HG03521 (cell line): ENCODE measurements at regions not wholly inside any gene's neighbourhood (a gene's known extent, or its start where the extent isn't known, plus 50 kb on each side); places are given as distances from the start of the nearest gene placed in this dataset.
"Not testable (repeated sequence)": the region's sequence is repeated elsewhere in the genome, so short reads cannot be mapped to it uniquely, and the experiment has no call there.

Source experiments
- ATAC-seq: cut with Tn5 transposase; IDR thresholded peaks from one replicate; pipeline ENCODE4 v1.9.1; 2021; ENCODE audit warnings: mild to moderate bottlenecking, moderate library complexity; ENCODE audit not compliant: unreplicated experiment

DNA sequence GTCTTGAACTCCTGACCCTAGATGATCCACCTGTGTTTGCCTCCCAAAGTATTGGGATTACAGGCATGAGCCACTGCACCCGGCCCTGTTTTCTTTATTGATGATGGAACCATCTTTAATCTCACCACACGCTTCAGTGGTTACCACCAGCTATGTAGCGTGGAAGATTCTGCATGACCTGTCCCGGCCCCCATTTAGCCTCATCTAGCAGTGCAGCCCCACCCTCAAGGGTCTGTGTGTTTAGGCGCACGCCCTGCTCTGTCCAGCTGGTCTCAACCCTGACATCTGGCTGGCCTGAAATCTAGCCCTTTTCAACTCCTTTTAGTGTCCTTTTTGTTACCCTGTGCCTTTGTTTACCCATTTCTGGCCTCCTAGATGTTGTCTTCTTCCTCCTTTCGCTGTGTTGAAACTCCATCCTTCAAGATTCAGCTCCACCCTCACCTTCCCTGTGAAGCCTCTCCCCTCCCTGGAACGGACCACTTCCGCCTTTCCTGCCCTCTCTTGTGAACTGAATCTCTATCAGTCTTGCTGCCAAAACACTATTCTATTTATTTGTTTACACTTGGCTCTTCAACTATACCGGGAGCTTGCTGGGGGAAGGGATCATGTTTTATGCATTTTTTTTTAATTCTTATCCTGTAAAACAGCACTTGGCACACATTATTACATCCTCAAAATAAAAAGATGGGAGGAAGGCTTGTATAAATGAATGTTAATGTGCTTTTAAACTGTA lies 101.0 kb upstream of the MTHFD1L start:
- ATAC-seq, result no peak

GRCh38 chr6:150765067-150765764 lies 100.3 kb upstream of the MTHFD1L start:
- peak; percentile 82 for ATAC-seq

- no peak for ATAC-seq
These were observed 99.1 kb upstream of the MTHFD1L start for GRCh38 chr6:150766201-150766997.

DNA sequence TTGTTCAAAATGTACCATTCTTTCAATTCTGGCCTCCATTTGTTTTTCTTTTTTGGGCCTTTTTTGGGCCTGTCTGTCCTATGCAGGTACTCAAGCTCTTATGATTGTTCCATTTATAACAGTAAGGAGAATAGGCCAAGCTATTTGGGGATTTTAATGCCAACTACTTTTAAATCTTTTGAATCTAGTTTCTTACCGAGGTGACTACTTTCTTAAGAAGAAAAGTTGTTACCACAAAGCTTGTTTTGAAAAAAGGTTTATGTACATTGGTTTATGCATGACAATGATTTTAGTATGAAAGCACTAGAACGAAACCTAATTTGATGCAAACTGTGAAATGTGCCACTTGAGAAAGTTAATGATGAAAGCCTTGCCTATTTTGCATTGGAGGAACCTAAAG lies 98.3 kb upstream of the MTHFD1L start:
- no peak for ATAC-seq

GRCh38 chr6:150767571-150768018 lies 97.9 kb upstream of the MTHFD1L start:
- no peak for ATAC-seq

- no peak for ATAC-seq
These were observed 94.9 kb upstream of the MTHFD1L start for GRCh38 chr6:150770637-150771036.

DNA sequence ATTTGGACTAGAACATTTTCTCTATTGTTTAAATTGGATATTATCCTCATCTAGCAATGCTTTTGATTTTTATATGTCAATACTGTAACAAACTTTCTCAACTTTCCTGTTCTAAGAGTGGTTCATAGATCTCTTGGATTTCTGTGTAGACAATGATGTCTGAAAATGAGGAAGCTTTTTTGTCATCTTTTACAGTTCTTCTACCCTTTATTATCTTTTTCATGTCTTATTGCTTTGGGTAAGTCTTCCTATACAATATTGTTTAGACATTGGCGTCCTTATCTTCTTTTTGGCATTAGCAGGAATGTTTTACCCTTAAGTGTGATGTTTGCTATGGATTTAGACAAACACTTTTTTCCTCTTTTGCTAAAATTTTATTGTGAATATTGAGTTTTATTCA lies 91.5 kb upstream of the MTHFD1L start:
- ATAC-seq, result no peak

GRCh38 chr6:150775415-150776203 lies 89.9 kb upstream of the MTHFD1L start:
- ATAC-seq, result no peak

DNA sequence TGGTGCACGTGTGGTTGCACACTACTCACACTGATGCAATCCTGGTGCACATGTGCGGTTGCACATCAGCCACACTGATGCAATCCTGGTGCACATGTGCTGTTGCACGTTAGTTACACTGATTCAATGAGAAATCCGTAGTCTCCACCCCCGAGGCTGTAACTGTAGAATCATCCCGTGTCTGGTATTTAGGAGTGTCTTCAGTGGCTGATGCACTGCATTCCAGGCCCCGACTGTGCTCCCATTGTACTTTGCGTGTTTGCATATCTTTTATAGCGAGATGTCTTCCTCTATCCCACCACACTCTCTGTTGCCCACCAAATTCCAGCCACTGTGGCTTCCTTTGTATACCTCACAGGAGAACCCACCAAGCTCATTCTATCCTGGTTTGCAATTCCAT lies 87.8 kb upstream of the MTHFD1L start:
- ATAC-seq, result no peak

DNA sequence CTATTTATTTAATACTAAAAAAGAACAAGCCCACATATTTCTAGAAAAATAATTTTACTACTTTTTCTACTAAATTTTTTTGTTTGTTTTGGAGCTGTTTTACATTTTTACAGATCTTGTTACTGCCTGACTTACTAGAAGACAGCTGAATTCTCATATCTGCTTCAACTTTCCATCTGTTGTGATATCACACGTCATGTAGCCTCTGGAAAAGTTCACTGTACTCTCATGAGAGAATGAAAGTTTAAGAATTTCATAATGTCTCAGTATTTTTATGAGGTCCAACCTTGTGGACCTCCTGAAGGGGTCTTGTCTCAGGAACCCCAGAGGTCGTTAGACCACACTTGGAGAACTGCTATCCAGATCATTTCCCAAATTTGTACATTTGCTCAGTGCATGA lies 81.7 kb upstream of the MTHFD1L start:
- ATAC-seq, result no peak

DNA sequence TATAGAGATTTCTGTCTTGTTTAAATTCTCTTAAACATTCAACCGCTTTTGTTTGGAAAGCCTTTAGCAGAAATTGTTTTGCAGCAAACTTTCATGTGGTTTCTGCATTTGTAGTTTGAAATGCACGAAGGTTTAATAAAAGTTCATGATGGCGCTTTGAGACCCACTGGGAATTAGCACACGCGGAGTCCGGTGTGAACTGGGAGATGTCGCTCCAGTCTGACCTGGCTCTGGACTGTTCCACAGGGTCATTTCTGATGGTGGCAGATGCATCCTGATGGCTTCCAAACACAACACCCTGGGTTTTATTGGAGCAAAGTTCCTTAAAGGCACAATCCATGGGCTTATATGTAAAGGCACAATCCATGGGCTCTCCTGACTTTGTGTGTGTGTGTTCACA lies 78.1 kb upstream of the MTHFD1L start:
- ATAC-seq, result no peak

- no peak for ATAC-seq
These were observed 77.4 kb upstream of the MTHFD1L start for GRCh38 chr6:150788089-150788488.

- ATAC-seq, result not testable (repeated sequence)
These were observed 75.6 kb upstream of the MTHFD1L start for GRCh38 chr6:150789906-150790305.

GRCh38 chr6:150791717-150792116 lies 73.8 kb upstream of the MTHFD1L start:
- ATAC-seq, result no peak

GRCh38 chr6:150797949-150798348 lies 67.6 kb upstream of the MTHFD1L start:
- no peak for ATAC-seq

DNA sequence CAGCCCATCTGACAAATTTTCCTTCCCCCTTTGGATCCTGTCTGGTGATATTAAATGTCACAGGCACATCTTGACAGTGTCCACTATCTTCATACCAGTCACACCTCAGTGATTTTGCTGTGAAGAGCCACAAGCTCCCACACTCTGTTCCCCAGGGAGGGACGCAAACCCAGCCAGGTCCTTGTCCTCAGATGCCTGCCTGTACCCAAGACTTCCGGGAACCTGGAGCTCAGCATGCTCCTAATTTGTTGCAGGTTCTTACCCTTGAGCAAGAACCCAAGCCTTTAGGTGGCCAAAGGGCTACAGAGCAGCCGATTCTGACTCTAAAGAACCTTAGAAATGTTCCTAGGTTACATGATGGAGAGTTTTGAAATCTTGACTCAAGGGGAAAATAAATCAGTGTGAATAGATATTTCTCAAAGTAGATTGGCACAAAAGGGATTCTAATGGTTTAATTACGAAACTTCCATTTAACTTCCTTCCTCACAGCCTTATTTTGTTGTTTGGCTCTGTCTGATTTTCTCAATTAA lies 66.2 kb upstream of the MTHFD1L start:
- ATAC-seq, result no peak

DNA sequence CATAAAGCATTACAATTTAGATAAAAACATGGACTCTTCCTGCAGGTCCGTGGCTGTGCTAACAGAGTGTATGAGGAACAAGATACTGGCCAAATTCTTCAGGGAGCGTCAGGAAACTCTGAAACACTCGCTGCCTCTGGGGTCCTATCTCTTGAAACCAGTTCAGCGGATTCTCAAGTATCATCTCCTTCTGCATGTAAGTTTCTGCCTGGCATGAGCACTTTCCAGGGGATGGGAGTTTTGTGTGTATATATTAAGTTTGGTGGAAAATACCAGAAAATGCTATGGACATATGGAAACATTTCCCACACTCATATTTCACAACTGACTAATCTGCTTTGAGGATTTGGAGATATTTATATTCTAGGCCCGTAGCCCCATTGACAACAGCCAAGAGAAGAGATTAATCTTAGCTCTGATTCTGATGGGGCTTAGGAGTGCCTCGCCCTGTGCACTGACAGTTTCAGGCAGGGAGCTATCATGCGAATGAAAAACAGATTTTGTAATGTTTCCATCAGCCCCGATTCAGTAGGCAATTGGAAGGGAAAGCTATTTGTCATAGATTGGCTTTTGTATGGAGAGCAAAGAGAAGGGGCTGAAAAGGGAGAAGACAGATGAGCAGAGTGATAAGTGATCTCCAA lies 64.7 kb upstream of the MTHFD1L start:
- ATAC-seq, result no peak

- no peak for ATAC-seq
These were observed 58.7 kb upstream of the MTHFD1L start for GRCh38 chr6:150806790-150807189.

DNA sequence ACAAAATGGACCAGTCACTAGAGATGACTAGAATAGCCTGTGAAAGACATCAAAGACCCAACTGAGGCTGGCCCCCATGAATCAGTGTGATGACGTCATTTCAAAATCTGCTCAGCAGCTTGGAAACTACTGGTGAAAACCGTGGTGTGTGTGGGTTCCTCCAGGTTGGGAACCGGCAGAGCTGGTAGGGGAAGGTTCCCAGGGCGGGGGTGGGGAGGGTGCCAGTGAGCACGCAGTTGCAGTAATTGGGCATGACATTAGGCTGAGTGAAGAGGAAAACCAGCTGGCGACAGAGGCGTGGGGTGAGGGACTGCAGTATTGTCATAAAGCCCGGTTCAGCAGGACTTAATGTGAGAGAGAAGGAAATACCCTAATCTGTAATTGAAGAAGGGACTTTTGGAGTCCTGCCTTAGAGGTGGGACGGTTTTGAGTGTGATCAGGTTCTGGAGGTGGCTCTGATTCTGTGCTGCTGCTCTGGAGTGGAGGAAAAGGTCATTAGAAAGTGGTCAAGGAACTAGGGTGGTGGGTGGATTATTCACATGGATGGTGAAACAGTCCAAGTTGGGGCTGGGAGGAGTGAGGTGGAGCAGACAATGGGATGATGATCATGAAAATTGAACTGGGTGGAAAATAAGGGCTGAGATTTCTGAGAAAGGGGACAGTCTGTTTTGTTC lies 52.0 kb upstream of the MTHFD1L start:
- peak; percentile 42 for ATAC-seq

DNA sequence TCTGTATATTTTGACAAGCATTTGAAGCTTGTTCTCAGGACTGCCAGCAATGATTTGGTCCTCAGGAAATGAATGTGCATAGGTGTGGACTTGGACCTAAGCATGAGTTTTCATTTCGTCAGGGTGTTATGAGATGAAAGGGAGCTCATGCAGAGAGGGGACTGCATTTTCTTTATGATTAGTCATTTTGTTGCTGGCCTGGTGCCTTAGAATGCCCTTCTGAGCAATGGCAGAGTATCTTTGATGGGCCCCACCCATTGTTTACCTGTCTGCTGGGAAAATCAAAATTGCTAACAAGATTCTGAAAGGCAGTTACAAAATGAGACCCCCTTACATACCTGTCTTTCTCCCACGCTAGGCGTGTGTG lies 51.5 kb upstream of the MTHFD1L start:
- peak; percentile 48 for ATAC-seq
